HG03378 (cell line): ENCODE measurements at regions not wholly inside any gene's neighbourhood (a gene's known extent, or its start where the extent isn't known, plus 50 kb on each side); places are given as distances from the start of the nearest gene placed in this dataset.
"Not testable (repeated sequence)": the region's sequence is repeated elsewhere in the genome, so short reads cannot be mapped to it uniquely, and the experiment has no call there.

Experiments used
- ATAC-seq: cut with Tn5 transposase; IDR thresholded peaks from one replicate; pipeline ENCODE4 v1.9.1; 2021; ENCODE audit warnings: mild to moderate bottlenecking, moderate library complexity; ENCODE audit not compliant: unreplicated experiment

GRCh38 chr4:79850626-79851025, 222.4 kb downstream of the ANTXR2 start:
- no peak for ATAC-seq

GRCh38 chr4:79848329-79848728, 224.7 kb downstream of the ANTXR2 start:
- no peak for ATAC-seq

- ATAC-seq: no peak
Observed at GRCh38 chr4:79847411-79847810, 225.6 kb downstream of the ANTXR2 start.

- ATAC-seq: no peak
Observed at GRCh38 chr4:79842162-79842561, 230.9 kb downstream of the ANTXR2 start.

GRCh38 chr4:79833857-79834256, 239.2 kb downstream of the ANTXR2 start:
- ATAC-seq: no peak

- ATAC-seq: no peak
Observed at GRCh38 chr4:79831701-79832514, 241.1 kb downstream of the ANTXR2 start.

- no peak for ATAC-seq
Observed at GRCh38 chr4:79831119-79831528, 241.9 kb downstream of the ANTXR2 start.

GRCh38 chr4:79827283-79827682, 245.7 kb downstream of the ANTXR2 start:
- ATAC-seq: no peak

- no peak for ATAC-seq
Observed at GRCh38 chr4:79823148-79823763, 249.8 kb downstream of the ANTXR2 start.

GRCh38 chr4:79820427-79820826, 252.6 kb downstream of the ANTXR2 start:
- no peak for ATAC-seq

- ATAC-seq: not testable (repeated sequence)
Observed at GRCh38 chr4:79807933-79808332, 265.1 kb downstream of the ANTXR2 start.

GRCh38 chr4:79798047-79798446, 275.0 kb downstream of the ANTXR2 start:
- no peak for ATAC-seq

- no peak for ATAC-seq
Observed at GRCh38 chr4:79796948-79797347, 276.1 kb downstream of the ANTXR2 start.

GRCh38 chr4:79788884-79789283, 284.1 kb downstream of the ANTXR2 start:
- ATAC-seq: no peak

- ATAC-seq: no peak
Observed at GRCh38 chr4:79780129-79780528, 292.9 kb downstream of the ANTXR2 start.

- ATAC-seq: no peak
Observed at GRCh38 chr4:79772510-79772909, 300.5 kb downstream of the ANTXR2 start.

GRCh38 chr4:79764120-79764519, 308.9 kb downstream of the ANTXR2 start:
- ATAC-seq: no peak

GRCh38 chr4:79763486-79764075, 309.4 kb downstream of the ANTXR2 start:
- no peak for ATAC-seq

GRCh38 chr4:79759793-79760192, 313.2 kb downstream of the ANTXR2 start:
- ATAC-seq: peak; percentile 66

- ATAC-seq: no peak
Observed at GRCh38 chr4:79757600-79757999, 315.4 kb downstream of the ANTXR2 start.

- ATAC-seq: no peak
Observed at GRCh38 chr4:79756140-79756895, 316.7 kb downstream of the ANTXR2 start.
